DMS 273 (cell line): ENCODE measurements at regions not wholly inside any gene's neighbourhood (a gene's known extent, or its start where the extent isn't known, plus 50 kb on each side); places are given as distances from the start of the nearest gene placed in this dataset.

ENCODE experiments used
- DNase-seq: peaks from one replicate; lab custom pipeline; 2025; ENCODE audit not compliant: unreplicated experiment; lab: John Stamatoyannopoulos, UW

GRCh38 chr13:37944081-37944868, 74.7 kb upstream of the TRPC4 start:
- no peak for DNase-seq

- DNase-seq: no peak
Measured at GRCh38 chr13:37942929-37943328, 73.4 kb upstream of the TRPC4 start.

- no peak for DNase-seq
Measured at GRCh38 chr13:37934339-37935191, 65.0 kb upstream of the TRPC4 start.

GRCh38 chr13:37929308-37929707, 59.7 kb upstream of the TRPC4 start:
- no peak for DNase-seq

- DNase-seq: no peak
Measured at GRCh38 chr13:37927561-37927960, 58.0 kb upstream of the TRPC4 start.

- no peak for DNase-seq
Measured at GRCh38 chr13:37925878-37926473, 56.4 kb upstream of the TRPC4 start.

- DNase-seq: no peak
Measured at GRCh38 chr13:37923236-37923635, 53.7 kb upstream of the TRPC4 start.

- no peak for DNase-seq
Measured at GRCh38 chr13:37919329-37919880, 49.8 kb upstream of the TRPC4 start.
